A673 (cell line): ENCODE measurements at regions not wholly inside any gene's neighbourhood (a gene's known extent, or its start where the extent isn't known, plus 50 kb on each side); places are given as distances from the start of the nearest gene placed in this dataset.
"Not testable (repeated sequence)": the region's sequence is repeated elsewhere in the genome, so short reads cannot be mapped to it uniquely, and the experiment has no call there.

Experiments
- BruUV-seq: library from RNA; stranded (reverse); fragments of 400-500 nt; replicated peaks from 2 replicates; lab custom pipeline; 2021; lab: Mats Ljungman, UMichigan
- CTCF ChIA-PET: fragments of 300-600 bp; sonication (Branson Sonifier 250); formaldehyde crosslinking; loops from one replicate; lab custom pipeline; 2022; ENCODE audit warnings: antibody characterized with exemption; lab: Charles Lee
- POLR2A ChIA-PET: fragments of 300-600 bp; sonication (Branson Sonifier 250); formaldehyde crosslinking; loops from one replicate; lab custom pipeline; 2022; ENCODE audit warnings: antibody characterized with exemption; ENCODE audit not compliant: low non-redundant PET; lab: Charles Lee
- DNase-seq: peaks from one replicate; pipeline ENCODE4 v3.0.0-alpha.2; 2015; ENCODE audit warnings: low spot score
- H3K27ac ChIP-seq: fragments of 200-600 bp; sonication (generic); 2 replicates; pipeline ENCODE4 v1.5.1; 2016; ENCODE audit warnings: mixed run types, low read depth, mild to moderate bottlenecking, mixed read lengths, antibody characterized with exemption, low read length; ENCODE audit not compliant: poor library complexity, severe bottlenecking
- H3K27me3 ChIP-seq: fragments of 200-600 bp; sonication (generic); replicated peaks from 2 replicates; pipeline ENCODE4 v1.6.1; 2017; ENCODE audit warnings: mixed run types, low read depth, mild to moderate bottlenecking, mixed read lengths, antibody characterized with exemption, low read length; ENCODE audit not compliant: insufficient read depth, poor library complexity
- H3K36me3 ChIP-seq: fragments of 200-600 bp; sonication (generic); 2 replicates; pipeline ENCODE4 v1.6.1; 2016; ENCODE audit warnings: mixed run types, mild to moderate bottlenecking, mixed read lengths, antibody characterized with exemption, low read length; ENCODE audit not compliant: insufficient read depth, poor library complexity, severe bottlenecking
- H3K4me1 ChIP-seq: fragments of 200-600 bp; sonication (generic); 2 replicates; pipeline ENCODE4 v1.6.1; 2017; ENCODE audit warnings: mixed run types, mild to moderate bottlenecking, mixed read lengths, antibody characterized with exemption, low read length; ENCODE audit not compliant: insufficient read depth, poor library complexity, severe bottlenecking
- H3K4me3 ChIP-seq: fragments of 200-600 bp; sonication (generic); 2 replicates; pipeline ENCODE4 v1.5.1; 2016; ENCODE audit warnings: low read depth, mixed run types, mild to moderate bottlenecking, mixed read lengths, low read length; ENCODE audit not compliant: poor library complexity, severe bottlenecking
- H3K9me3 ChIP-seq: fragments of 200-600 bp; sonication (generic); 2 replicates; pipeline ENCODE4 v1.6.1; 2016; ENCODE audit warnings: mixed run types, low read depth, mild to moderate bottlenecking, mixed read lengths, antibody characterized with exemption, low read length; ENCODE audit not compliant: poor library complexity, severe bottlenecking
- CTCF ChIP-seq: fragments of 300-800, 200-600 bp; sonication (generic); conservative IDR thresholded peaks from 2 replicates; pipeline ENCODE4 v1.5.1; 2017; ENCODE audit warnings: low read depth, mild to moderate bottlenecking, antibody characterized with exemption, low read length, moderate library complexity, mixed read lengths
- EZH2 ChIP-seq: fragments of 200-600 bp; sonication (generic); IDR thresholded peaks from 2 replicates; pipeline ENCODE4 v1.6.1; 2017; ENCODE audit warnings: borderline replicate concordance, low read depth, mild to moderate bottlenecking, mixed read lengths, antibody characterized with exemption, low read length; ENCODE audit not compliant: poor library complexity, severe bottlenecking
- intact Hi-C: fragments of 100-400 bp; cut with micrococcal nuclease; formaldehyde crosslinking; loops from one replicate; pipeline ENCODE4 v1.10.0; 2022; ENCODE audit not compliant: unreplicated experiment

- Histone ChIP-seq H3K9me3 (no peaks in the 10 kb centered on the region), H3K36me3 (no peaks in the 10 kb centered on the region), H3K4me1 (no peaks in the 10 kb centered on the region), H3K27ac (no peak overlapping the region), H3K4me3 (no peak overlapping the region), H3K27me3 (no peaks in the 10 kb centered on the region)
- CTCF ChIA-PET: no interaction called here
- TF ChIP-seq EZH2: no peak
- no peak for TF ChIP-seq CTCF
- intact Hi-C loops: no loop called here
- no TSS peak for BruUV-seq
- no peak for DNase-seq
- POLR2A ChIA-PET: no interaction called here
Measured at GRCh38 chr5:179451114-179451827, 99.1 kb upstream of the RUFY1 start.

- H3K4me3 ChIP-seq, H3K27ac ChIP-seq, intact Hi-C loops, CTCF ChIA-PET, DNase-seq, H3K4me1 ChIP-seq, H3K36me3 ChIP-seq, H3K9me3 ChIP-seq, POLR2A ChIA-PET, BruUV-seq, H3K27me3 ChIP-seq: not testable (repeated sequence)
Measured at GRCh38 chr5:179449950-179450349, 100.4 kb upstream of the RUFY1 start.

GRCh38 chr5:179448282-179448681 lies 102.1 kb upstream of the RUFY1 start:
- POLR2A ChIA-PET, DNase-seq, H3K4me3 ChIP-seq, H3K27me3 ChIP-seq, BruUV-seq, H3K36me3 ChIP-seq, CTCF ChIA-PET, H3K4me1 ChIP-seq, intact Hi-C loops, H3K27ac ChIP-seq, H3K9me3 ChIP-seq: not testable (repeated sequence)

GRCh38 chr5:179442289-179442688 lies 97.0 kb upstream of the ADAMTS2 start:
- BruUV-seq, POLR2A ChIA-PET, CTCF ChIA-PET, H3K4me1 ChIP-seq, DNase-seq, H3K27ac ChIP-seq, H3K27me3 ChIP-seq, H3K36me3 ChIP-seq, intact Hi-C loops, H3K4me3 ChIP-seq, H3K9me3 ChIP-seq: not testable (repeated sequence)
